IMR-90 (cell line): ENCODE measurements at regions not wholly inside any gene's neighbourhood (a gene's known extent, or its start where the extent isn't known, plus 50 kb on each side); places are given as distances from the start of the nearest gene placed in this dataset.

Experiments
- ATAC-seq: fragments of 200-7000 bp; cut with Tn5 transposase; 2 replicates; pipeline ENCODE4 v1.9.1; 2020; ENCODE audit warnings: low read depth, mild to moderate bottlenecking, moderate library complexity
- BruUV-seq: library from RNA; stranded (reverse); fragments of 400-500 nt; replicated peaks from 2 replicates; lab custom pipeline; 2021; lab: Mats Ljungman, UMichigan
- CTCF ChIA-PET: fragments of 300-600 bp; formaldehyde crosslinking; extraction: SDS; loops from one replicate; lab custom pipeline; 2021; ENCODE audit warnings: antibody characterized with exemption; lab: Yijun Ruan, JAX
- POLR2A ChIA-PET: fragments of 300-600 bp; sonication (Branson Sonifier 250); formaldehyde crosslinking; loops from one replicate; lab custom pipeline; 2022; ENCODE audit warnings: antibody characterized with exemption; ENCODE audit not compliant: unreplicated experiment; lab: Charles Lee
- DNase-seq: peaks from one replicate; pipeline ENCODE4 v3.0.0; 2013
- H2AFZ ChIP-seq: replicated peaks from 2 replicates; pipeline ENCODE3; 2013; ENCODE audit warnings: low read length, mild to moderate bottlenecking; ENCODE audit not compliant: poor library complexity
- H2AK5ac ChIP-seq: 2 replicates; pipeline ENCODE4 v1.6.1; 2013; ENCODE audit warnings: low read depth, low read length, inconsistent platforms
- H2AK9ac ChIP-seq: replicated peaks from 2 replicates; pipeline ENCODE3; 2013; ENCODE audit warnings: mild to moderate bottlenecking, low read depth, low read length, moderate library complexity; ENCODE audit not compliant: poor library complexity
- H2BK120ac ChIP-seq: 2 replicates; pipeline ENCODE4 v1.6.1; 2013; ENCODE audit warnings: low read depth, low read length, inconsistent platforms
- H2BK15ac ChIP-seq: 3 replicates; pipeline ENCODE4 v1.6.1; 2013; ENCODE audit warnings: low read depth, low read length, inconsistent platforms
- H2BK20ac ChIP-seq: 2 replicates; pipeline ENCODE4 v1.6.1; 2013; ENCODE audit warnings: low read depth, mild to moderate bottlenecking, inconsistent platforms, low read length, moderate library complexity
- H2BK5ac ChIP-seq: 2 replicates; pipeline ENCODE4 v1.6.1; 2013; ENCODE audit warnings: mild to moderate bottlenecking, low read depth, low read length, inconsistent platforms; ENCODE audit not compliant: poor library complexity, severe bottlenecking
- H3K14ac ChIP-seq: replicated peaks from 2 replicates; pipeline ENCODE4 v1.6.1; 2013; ENCODE audit warnings: low read depth, low read length, inconsistent platforms
- H3K18ac ChIP-seq: 2 replicates; pipeline ENCODE4 v1.6.1; 2013; ENCODE audit warnings: low read depth, low read length, control low read depth
- H3K23ac ChIP-seq: 2 replicates; pipeline ENCODE4 v1.6.1; 2013; ENCODE audit warnings: low read depth, low read length, inconsistent platforms
- H3K27ac ChIP-seq: 2 replicates; pipeline ENCODE4 v1.5.1; 2013; ENCODE audit warnings: mild to moderate bottlenecking, control low read depth, low read length; ENCODE audit not compliant: insufficient read depth
- H3K27me3 ChIP-seq: 2 replicates; pipeline ENCODE4 v1.6.1; 2013; ENCODE audit warnings: low read length; ENCODE audit not compliant: control insufficient read depth, insufficient read depth
- H3K36me3 ChIP-seq: 2 replicates; pipeline ENCODE4 v1.6.1; 2013; ENCODE audit warnings: low read length, mixed read lengths; ENCODE audit not compliant: control insufficient read depth, insufficient read depth
- H3K4ac ChIP-seq: 2 replicates; pipeline ENCODE4 v1.6.1; 2013; ENCODE audit warnings: low read depth, low read length, inconsistent platforms
- H3K4me1 ChIP-seq: 2 replicates; pipeline ENCODE4 v1.6.1; 2013; ENCODE audit warnings: low read length, mixed read lengths; ENCODE audit not compliant: control insufficient read depth, insufficient read depth
- H3K4me2 ChIP-seq: 2 replicates; pipeline ENCODE4 v1.6.1; 2013; ENCODE audit warnings: low read depth, mild to moderate bottlenecking, control low read depth, low read length, moderate library complexity
- H3K4me3 ChIP-seq: 2 replicates; pipeline ENCODE4 v1.5.1; 2013; ENCODE audit warnings: low read depth, mild to moderate bottlenecking, control low read depth, low read length, moderate library complexity; ENCODE audit not compliant: insufficient read depth
- H3K56ac ChIP-seq: 2 replicates; pipeline ENCODE4 v1.6.1; 2013; ENCODE audit warnings: low read length, inconsistent platforms; ENCODE audit not compliant: insufficient read depth; ENCODE audit errors: extremely low read depth
- H3K79me1 ChIP-seq, 2 experiments: 2 replicates each; pipeline ENCODE4 v1.6.1; 2013; ENCODE audit warnings: low read length in 2 of 2, inconsistent platforms in 1 of 2, low read depth in 1 of 2
- H3K9ac ChIP-seq: 2 replicates; pipeline ENCODE4 v1.6.1; 2013; ENCODE audit warnings: low read depth, low read length, control low read depth
- H3K9me1 ChIP-seq: 2 replicates; pipeline ENCODE4 v1.6.1; 2013; ENCODE audit warnings: low read length, inconsistent platforms; ENCODE audit not compliant: insufficient read depth
- H3K9me3 ChIP-seq: 2 replicates; pipeline ENCODE4 v1.6.1; 2013; ENCODE audit warnings: low read length; ENCODE audit not compliant: control insufficient read depth, insufficient read depth
- H4K20me1 ChIP-seq: 2 replicates; pipeline ENCODE4 v1.6.1; 2013; ENCODE audit warnings: low read length, inconsistent platforms; ENCODE audit not compliant: insufficient read depth
- H4K5ac ChIP-seq: 2 replicates; pipeline ENCODE4 v1.6.1; 2013; ENCODE audit warnings: mild to moderate bottlenecking, low read depth, low read length, control low read depth
- H4K8ac ChIP-seq, 2 experiments: 2 replicates each; pipeline ENCODE4 v1.6.1; 2013; ENCODE audit warnings: low read depth in 2 of 2, low read length in 2 of 2, control low read depth in 1 of 2, inconsistent platforms in 1 of 2
- H4K91ac ChIP-seq: 2 replicates; pipeline ENCODE4 v1.6.1; 2013; ENCODE audit warnings: low read depth, low read length, inconsistent platforms; ENCODE audit not compliant: insufficient read depth
- BHLHE40 ChIP-seq: fragments of 150-350 bp; IDR thresholded peaks from 2 replicates; pipeline ENCODE4 v1.6.1; 2016; ENCODE audit warnings: mild to moderate bottlenecking, low read depth, low read length
- CEBPB ChIP-seq: IDR thresholded peaks from 2 replicates; pipeline ENCODE4 v1.6.1; 2012; ENCODE audit warnings: low read depth, low read length, improper control_type of control experiment
- CHD1 ChIP-seq: IDR thresholded peaks from 2 replicates; pipeline ENCODE4 v1.6.1; 2012; ENCODE audit warnings: low read depth, low read length, improper control_type of control experiment
- ELK1 ChIP-seq: fragments of 150-350 bp; IDR thresholded peaks from 2 replicates; pipeline ENCODE4 v1.6.1; 2016; ENCODE audit warnings: low read depth, mild to moderate bottlenecking, low read length, moderate library complexity, borderline replicate concordance
- FOS ChIP-seq: fragments of 150-350 bp; IDR thresholded peaks from 2 replicates; pipeline ENCODE4 v1.6.1; 2016; ENCODE audit warnings: low read depth, low read length
- MAFK ChIP-seq: IDR thresholded peaks from 2 replicates; pipeline ENCODE4 v1.6.1; 2012; ENCODE audit warnings: low read depth, low read length, improper control_type of control experiment
- MAZ ChIP-seq: IDR thresholded peaks from 2 replicates; pipeline ENCODE4 v1.6.1; 2012; ENCODE audit warnings: low read depth, mild to moderate bottlenecking, low read length, improper control_type of control experiment, moderate library complexity, borderline replicate concordance
- MXI1 ChIP-seq: IDR thresholded peaks from 2 replicates; pipeline ENCODE4 v1.6.1; 2012; ENCODE audit warnings: low read depth, mild to moderate bottlenecking, low read length, moderate library complexity, borderline replicate concordance
- NFE2L2 ChIP-seq: fragments of 150-350 bp; IDR thresholded peaks from 2 replicates; pipeline ENCODE4 v1.6.1; 2016; ENCODE audit warnings: low read depth, mild to moderate bottlenecking, low read length
- POLR2A ChIP-seq: IDR thresholded peaks from 2 replicates; pipeline ENCODE4 v1.6.1; 2012; ENCODE audit warnings: mild to moderate bottlenecking, low read depth, low read length
- RAD21 ChIP-seq: IDR thresholded peaks from 2 replicates; pipeline ENCODE4 v1.6.1; 2012; ENCODE audit warnings: low read length, improper control_type of control experiment
- RCOR1 ChIP-seq: IDR thresholded peaks from 2 replicates; pipeline ENCODE4 v1.6.1; 2012; ENCODE audit warnings: mild to moderate bottlenecking, low read length, improper control_type of control experiment; ENCODE audit not compliant: insufficient replicate concordance
- RFX5 ChIP-seq: IDR thresholded peaks from 2 replicates; pipeline ENCODE4 v1.8.0; 2012; ENCODE audit warnings: low read depth, mild to moderate bottlenecking, low read length, moderate library complexity
- SMC3 ChIP-seq: fragments of 150-350 bp; IDR thresholded peaks from 2 replicates; pipeline ENCODE4 v1.6.1; 2016; ENCODE audit warnings: low read depth, mild to moderate bottlenecking, antibody characterized with exemption, low read length, moderate library complexity
- WGBS, 2 experiments: methylation state at CpG; one replicate each; pipeline versions ENCODE4 v1.1.5 to v1.1.7; 2013; ENCODE audit warnings: missing lambda C conversion rate in 2 of 2; ENCODE audit not compliant: insufficient read length in 1 of 2; ENCODE audit errors: extremely low coverage in 2 of 2; 5-methylcytosine and 5-hydroxymethylcytosine counted together
- dilution Hi-C: fragments of 300-500 bp; cut with HindIII; formaldehyde crosslinking; loops from one replicate; pipeline ENCODE4 v1.14.3; 2018; ENCODE audit warnings: low sequenced_read_pairs; ENCODE audit not compliant: unreplicated experiment
- in situ Hi-C: fragments of 300-500 bp; cut with MboI; formaldehyde crosslinking; loops from 3 replicates; pipeline ENCODE4 v1.14.3; 2019; ENCODE audit warnings: low sequenced_read_pairs, inconsistent platforms, mixed read lengths
- intact Hi-C: fragments of 100-400 bp; cut with micrococcal nuclease; formaldehyde crosslinking; loops from 2 replicates; pipeline ENCODE4 v1.10.0; 2022
- TF ChIP-seq, protein P1 (sequence below): conservative IDR thresholded peaks from 2 replicates; pipeline ENCODE4 v1.5.1; 2012; ENCODE audit warnings: mild to moderate bottlenecking, low read depth, low read length, improper control_type of control experiment
- TF ChIP-seq, protein P2 (sequence below): fragments of 150-350 bp; IDR thresholded peaks from 2 replicates; pipeline ENCODE4 v1.6.1; 2017; ENCODE audit warnings: mild to moderate bottlenecking, antibody characterized with exemption, low read length, low read depth

- Histone ChIP-seq H3K14ac (no peak overlapping the region), H4K5ac (no peak overlapping the region), H3K4me3 (no peak overlapping the region), H3K79me1 (no peaks in the 10 kb centered on the region), H4K8ac (no peak overlapping the region), H3K18ac (no peak overlapping the region), H2BK15ac (no peak overlapping the region), H2AK5ac (no peak overlapping the region), H2BK20ac (no peak overlapping the region), H2BK5ac (no peak overlapping the region), H3K56ac (no peak overlapping the region), H3K9me1 (peaks cover 3% of the 10 kb centered on the region; the same call in 1 of the 2 replicates), H3K27ac (no peak overlapping the region), H3K4ac (no peak overlapping the region), H4K20me1 (no peaks in the 10 kb centered on the region), H3K36me3 (no peaks in the 10 kb centered on the region), H3K9me3 (no peaks in the 10 kb centered on the region), H4K91ac (no peak overlapping the region), H3K9ac (no peak overlapping the region), H3K23ac (no peak overlapping the region), H3K4me1 (peaks cover 2% of the 10 kb centered on the region; the same call in 1 of the 2 replicates), H2AFZ (no peak overlapping the region), H2BK120ac (no peak overlapping the region), H3K4me2 (no peak overlapping the region), H3K27me3 (no peaks in the 10 kb centered on the region), H2AK9ac (no peak overlapping the region)
- intact Hi-C loops = no loop called here
- DNase-seq (no peak), ATAC-seq (no peak)
- in situ Hi-C loops = no loop called here
- dilution Hi-C loops = no loop called here
- CTCF ChIA-PET = no interaction called here
- TF ChIP-seq MXI1 (no peak), MAFK (no peak), RFX5 (no peak), SMC3 (no peak), POLR2A (no peak), FOS (no peak), ELK1 (no peak), NFE2L2 (no peak), CHD1 (no peak), RCOR1 (no peak), RAD21 (no peak), CEBPB (no peak), MAZ (no peak), BHLHE40 (no peak)
- TF ChIP-seq, protein P1, sequence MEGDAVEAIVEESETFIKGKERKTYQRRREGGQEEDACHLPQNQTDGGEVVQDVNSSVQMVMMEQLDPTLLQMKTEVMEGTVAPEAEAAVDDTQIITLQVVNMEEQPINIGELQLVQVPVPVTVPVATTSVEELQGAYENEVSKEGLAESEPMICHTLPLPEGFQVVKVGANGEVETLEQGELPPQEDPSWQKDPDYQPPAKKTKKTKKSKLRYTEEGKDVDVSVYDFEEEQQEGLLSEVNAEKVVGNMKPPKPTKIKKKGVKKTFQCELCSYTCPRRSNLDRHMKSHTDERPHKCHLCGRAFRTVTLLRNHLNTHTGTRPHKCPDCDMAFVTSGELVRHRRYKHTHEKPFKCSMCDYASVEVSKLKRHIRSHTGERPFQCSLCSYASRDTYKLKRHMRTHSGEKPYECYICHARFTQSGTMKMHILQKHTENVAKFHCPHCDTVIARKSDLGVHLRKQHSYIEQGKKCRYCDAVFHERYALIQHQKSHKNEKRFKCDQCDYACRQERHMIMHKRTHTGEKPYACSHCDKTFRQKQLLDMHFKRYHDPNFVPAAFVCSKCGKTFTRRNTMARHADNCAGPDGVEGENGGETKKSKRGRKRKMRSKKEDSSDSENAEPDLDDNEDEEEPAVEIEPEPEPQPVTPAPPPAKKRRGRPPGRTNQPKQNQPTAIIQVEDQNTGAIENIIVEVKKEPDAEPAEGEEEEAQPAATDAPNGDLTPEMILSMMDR = no peak
- TF ChIP-seq, protein P2, sequence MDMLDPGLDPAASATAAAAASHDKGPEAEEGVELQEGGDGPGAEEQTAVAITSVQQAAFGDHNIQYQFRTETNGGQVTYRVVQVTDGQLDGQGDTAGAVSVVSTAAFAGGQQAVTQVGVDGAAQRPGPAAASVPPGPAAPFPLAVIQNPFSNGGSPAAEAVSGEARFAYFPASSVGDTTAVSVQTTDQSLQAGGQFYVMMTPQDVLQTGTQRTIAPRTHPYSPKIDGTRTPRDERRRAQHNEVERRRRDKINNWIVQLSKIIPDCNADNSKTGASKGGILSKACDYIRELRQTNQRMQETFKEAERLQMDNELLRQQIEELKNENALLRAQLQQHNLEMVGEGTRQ = no peak
- no CpG with 5 or more reads among the region's 5 CpGs for WGBS, 2 experiments
- POLR2A ChIA-PET = no interaction called here
- BruUV-seq = no TSS peak
Observed at GRCh38 chr2:150050036-150050435, 437.4 kb downstream of the RND3 start.
